NCI-H2107 (cell line): ENCODE measurements at regions not wholly inside any gene's neighbourhood (a gene's known extent, or its start where the extent isn't known, plus 50 kb on each side); places are given as distances from the start of the nearest gene placed in this dataset.

Experiments
- DNase-seq: peaks from one replicate; lab custom pipeline; 2025; lab: John Stamatoyannopoulos, UW

DNA sequence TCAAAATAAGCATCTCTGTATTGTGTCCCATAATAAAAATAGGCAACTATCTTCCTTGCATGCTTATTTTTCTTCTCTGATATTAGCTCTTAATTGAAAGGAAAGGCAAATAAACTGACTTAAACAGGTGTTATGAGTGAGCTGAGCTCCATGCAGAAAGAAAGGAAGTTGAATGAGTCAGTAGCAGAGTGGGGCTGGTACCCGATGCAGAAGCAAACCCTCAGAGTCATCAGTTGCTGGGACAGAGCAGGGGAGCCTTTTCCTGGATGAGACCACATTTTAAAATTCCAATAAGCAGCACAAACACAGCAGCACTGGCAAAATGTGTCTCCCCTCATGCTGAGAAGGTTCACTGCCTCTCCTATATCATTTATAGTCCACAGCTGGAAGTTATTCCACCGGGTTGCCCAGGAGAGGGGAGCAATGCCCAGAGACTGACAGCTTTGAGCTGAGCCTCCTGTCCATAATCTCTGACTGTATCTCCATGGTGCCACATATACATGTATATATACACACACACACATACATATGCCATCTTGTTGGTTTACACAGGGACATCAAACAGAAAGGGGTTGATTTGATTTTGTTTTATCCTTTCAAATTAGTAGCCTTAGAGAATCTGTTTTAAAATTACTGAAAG, 274.3 kb upstream of the PPARGC1A start:
- DNase-seq: no peak

DNA sequence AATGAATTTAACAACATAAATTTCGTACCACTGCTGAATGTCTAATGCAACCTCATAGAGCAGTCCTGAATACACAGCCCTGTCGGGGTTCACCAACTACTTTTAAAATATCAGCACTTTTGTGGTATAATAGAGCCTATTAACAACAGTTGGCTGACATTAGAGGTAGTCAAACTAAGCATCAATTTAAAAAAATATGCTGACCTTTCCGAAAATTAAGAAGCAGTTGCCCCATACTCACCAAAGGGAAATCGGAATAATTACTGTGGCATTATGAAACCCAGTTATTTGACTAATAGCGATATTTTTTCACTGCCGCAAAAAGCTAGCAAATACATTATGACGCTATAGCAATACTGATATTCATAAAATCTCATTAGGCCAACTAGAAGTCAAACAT, 273.5 kb upstream of the PPARGC1A start:
- no peak for DNase-seq

DNA sequence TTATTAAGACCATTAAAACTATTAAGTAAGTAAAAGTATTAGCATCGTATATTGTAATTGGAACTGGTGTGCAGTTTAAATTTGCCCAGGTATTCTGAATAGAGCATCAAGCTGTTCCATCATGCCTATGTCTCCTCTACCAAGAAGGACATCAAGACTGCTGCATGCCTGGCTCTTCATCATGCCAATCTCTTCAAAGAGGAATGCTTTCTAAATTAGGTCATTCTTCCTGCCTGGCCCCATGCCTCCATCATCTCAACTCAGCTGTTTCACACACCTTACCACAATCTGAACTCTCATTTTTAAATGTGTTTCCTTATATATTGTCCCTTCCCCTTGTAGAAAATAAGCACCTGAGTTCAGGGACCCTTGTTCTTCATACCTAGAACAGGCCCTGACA, 270.5 kb upstream of the PPARGC1A start:
- no peak for DNase-seq

DNA sequence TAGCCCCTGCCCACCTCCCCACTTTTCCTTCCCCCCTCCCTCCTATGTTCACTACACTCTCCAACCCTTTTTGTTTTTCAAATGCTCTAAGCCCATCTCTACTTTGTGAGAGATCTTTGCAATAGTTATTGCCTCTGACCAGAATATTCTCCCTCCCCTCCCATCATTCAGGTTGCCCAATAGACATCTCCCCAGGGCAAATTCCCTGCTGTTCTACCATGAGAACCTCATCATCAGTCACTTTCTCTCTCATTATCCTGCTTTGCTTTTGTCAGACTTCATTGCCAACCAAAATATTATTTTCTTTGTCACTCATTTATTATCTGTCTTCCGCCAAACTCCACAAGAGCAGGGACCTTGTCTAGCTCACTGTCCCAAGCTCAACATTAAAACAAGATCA, 268.2 kb upstream of the PPARGC1A start:
- no peak for DNase-seq

DNA sequence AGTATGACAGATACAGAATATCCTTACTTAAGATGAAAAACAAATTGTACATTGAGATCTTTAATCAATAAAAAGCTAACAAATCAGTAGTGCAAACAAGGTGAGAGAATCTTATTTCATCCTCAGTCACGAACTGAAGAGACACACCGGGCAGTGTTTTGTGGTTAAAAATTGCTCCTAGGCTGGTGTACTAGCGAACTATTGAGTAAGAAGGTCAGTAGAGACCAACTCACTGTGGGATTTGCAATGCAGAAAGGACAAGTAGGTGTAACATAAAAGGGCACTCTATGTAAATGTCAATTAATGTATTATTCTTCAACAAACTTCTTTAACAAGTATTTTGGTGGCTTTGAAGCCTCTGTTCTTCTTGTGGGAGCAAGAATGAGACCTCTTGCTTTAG, 260.2 kb upstream of the PPARGC1A start:
- DNase-seq: no peak

DNA sequence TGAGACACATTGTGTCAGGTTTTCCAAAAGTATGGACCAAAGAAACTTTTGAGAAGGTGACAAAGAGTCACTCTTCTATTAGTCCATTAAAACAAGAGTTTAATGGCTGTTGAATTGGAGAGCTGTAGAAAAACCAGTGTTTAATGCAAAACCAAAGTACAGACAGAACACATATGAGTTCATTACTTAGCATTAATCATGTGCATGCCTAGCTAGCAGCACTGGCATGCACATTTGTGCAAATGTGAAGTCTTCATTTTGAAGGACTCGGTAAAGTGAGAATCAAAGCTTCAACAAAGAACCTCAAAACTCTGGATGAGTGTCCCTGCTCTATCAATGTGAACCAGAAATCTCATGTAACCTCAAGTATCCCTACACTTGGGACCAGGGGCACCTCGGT, 256.3 kb upstream of the PPARGC1A start:
- no peak for DNase-seq

DNA sequence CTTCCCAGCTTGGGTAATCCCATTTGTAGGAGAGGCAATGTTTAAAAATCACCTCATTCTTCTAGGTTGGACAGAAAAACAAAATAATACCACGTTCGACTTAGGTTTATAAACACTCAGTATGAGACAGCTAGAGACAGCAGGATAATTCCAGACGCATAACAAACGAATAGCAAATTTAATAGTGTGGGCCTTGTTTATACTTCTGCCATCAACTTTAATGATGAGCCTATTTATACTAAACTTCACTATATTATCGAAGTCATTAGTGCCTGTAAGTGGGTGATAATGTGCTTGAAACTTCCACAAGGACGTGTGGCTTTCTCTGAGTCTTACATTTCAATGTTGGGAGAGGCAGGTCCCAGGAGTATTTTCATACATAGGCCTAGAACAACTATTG, 255.7 kb upstream of the PPARGC1A start:
- DNase-seq: no peak

DNA sequence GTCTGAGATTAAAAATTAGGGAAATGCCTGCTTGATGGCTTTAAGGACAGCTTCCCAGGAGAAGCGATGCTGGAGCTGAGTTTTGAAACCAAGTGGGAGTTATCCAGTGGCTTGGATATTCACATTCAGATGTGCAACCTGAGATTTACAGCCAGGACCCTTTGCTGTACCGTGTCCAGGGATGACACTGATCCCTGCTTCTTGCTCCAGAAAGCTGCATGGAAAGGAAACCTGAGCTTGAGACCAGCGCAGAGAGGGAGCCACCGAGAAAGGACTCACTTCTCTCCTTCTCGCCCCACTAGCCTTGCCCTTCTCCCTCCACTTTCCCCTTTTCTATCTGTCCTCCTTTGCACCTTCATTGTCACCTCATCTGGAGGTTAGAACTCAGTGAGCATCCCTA, 254.5 kb upstream of the PPARGC1A start:
- DNase-seq: no peak

DNA sequence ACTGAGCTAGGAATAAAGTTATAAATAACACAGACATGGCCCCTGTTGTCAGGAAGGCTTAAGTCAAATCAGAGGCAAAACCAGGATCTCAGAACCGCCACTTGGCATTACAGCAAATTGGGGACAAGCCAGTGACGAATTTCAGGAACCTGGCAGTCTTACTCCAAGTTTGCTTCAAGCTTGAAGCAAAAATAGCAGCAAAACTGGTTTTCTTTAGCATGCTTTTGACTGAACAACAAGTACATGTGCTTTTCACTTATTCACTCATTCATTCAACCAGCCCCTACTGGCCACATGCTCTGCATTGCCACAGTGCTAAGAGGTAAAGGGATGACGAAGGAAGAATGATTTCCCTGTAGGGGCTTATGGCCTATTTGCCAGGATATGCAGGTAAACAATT, 253.9 kb upstream of the PPARGC1A start:
- no peak for DNase-seq

DNA sequence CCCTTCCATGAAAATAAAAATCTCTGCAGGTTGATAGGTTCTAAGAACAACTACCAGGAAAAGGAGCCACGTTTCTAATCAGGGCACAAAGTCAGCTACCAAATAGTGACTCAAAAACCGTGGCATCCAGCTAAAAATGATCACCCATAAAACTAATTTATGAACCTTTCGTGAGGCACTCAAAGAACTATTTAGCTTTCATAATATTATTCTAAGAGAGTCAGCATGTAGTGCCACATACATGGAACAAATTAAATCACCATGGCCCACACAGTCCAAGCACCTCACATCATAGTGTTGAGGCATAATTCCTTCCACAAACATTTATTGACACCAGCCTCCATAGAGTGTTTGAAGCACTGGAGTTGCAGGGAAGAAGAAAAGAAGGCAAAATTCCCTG, 252.0 kb upstream of the PPARGC1A start:
- no peak for DNase-seq

DNA sequence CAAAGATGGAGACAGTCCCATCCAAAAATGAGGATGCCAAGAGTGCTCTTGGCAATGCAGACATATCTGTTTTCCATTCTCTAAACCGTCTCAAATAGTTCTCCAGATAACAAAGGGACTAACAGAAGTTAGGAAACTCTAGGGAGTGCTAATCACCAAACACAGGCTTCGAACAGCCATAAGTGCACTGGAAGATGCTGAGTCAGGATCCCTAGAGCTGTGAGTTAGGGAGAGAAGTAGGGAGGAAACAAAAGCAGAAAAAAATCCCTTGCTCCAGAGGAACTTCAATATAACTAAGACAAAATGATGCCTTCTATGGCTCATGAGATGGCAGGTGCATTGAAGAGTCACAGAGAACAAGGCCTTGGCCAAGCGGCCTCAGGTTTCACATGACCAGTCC, 251.0 kb upstream of the PPARGC1A start:
- no peak for DNase-seq

DNA sequence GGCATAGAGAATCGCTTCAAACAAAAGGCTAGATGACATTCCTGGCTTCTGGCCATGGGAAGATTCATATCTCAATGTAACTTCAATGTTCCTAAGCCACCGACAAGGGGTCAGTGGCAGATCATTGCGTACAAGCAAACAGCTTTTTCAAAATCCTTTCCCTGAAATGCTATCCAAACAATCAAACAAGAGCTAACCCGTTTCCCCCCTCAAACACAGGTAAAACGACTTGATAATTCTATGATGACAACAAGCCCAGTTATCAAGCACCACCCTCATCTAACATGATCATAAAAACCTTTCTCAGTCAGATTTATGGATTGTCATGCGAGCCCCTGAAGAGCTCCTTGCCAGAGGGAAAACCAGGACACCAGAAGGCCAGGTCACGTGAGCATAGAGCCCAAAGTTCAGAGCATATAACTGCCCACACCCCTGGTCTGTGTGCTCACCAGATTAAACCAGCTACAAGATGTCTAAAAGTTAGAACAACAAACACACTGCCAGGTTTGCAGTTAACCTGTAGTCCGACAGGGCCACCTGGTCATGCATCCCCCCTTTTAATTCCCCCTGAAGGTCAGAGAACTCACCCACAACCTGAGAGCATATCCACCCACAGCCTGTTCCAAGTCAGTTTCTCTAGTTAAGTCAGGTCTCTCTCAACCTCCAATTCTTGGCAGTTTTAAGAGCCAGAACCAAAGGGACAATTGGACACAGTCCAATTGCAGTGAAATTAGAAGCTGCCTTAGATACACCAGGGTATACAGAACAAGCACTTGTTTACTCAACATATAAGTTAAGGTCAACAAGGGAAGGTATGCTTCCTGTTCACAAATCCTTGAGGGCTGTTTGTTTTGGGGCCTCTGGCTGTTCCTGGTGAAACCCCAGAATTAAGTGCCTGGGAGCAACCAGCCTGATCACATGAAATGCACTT, 248.1 kb upstream of the PPARGC1A start:
- no peak for DNase-seq

DNA sequence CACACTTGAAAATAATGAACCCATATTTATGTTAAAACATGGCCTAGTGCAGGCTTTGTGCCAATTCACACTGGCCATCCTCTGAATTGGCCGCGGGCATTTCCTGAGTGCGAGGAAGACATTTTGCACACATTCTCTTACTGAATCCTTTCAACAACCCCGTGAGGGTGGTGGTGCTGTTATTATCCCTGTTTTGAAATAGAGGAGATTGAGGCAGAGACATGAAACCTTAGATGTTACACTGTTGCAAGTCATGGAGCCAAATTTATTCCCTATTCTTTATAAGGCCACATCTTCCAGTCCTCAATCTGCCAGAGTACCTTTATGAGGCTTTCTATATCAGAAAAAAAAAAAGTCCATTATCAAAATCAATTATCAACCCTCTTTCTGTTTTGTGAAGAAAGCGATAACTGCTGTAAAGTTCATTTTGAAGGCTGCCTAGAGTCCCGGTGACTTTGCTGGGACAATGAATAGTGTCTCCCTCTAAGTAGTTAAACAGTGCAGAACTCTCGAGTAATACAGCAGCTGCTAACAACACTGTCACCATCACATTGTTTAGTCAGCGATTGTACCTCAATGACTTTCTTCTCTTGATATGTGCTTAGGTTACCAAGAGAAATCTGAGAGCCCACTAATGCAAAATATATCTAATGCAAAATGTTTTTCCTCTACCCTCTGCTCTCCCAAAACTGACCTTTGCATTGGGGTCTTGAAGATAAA, 242.3 kb upstream of the PPARGC1A start:
- no peak for DNase-seq

DNA sequence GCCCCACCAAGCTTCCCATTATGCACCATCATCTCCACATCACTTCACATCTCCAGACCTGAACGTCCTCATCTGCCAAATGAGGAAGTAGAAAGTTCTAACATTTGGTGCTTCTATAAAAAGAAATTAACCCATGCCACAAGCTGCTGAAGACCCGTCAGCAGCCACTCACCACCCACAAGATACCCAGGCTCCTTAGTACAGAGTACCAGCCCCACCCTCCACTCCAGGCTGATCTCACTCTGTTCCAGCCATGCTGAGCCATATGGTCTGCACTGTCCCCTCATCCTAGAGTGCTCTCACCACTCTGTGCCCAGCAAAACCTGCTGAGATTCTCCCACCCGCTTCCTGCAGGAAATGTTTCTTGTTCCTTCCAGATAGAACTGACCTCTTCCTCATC, 240.8 kb upstream of the PPARGC1A start:
- no peak for DNase-seq

DNA sequence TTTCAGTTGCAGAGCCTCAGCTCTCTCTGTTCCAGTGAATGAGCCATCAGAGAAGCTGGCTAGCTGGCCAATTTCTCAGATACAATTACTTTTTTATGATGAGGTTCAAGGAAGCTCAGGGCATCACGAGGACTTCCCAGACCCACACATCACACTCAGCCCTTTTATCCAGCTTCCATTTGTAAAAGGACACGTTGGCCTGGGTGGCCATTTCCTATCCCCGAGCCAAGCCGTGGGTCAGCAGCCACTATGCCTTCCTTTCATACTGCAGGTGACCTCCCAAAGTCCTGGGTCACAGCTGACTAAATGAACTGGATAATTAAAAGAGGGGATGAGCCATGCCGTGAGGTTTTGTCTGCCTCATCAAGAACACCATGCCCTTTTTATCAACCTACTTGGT, 236.9 kb upstream of the PPARGC1A start:
- DNase-seq: no peak

DNA sequence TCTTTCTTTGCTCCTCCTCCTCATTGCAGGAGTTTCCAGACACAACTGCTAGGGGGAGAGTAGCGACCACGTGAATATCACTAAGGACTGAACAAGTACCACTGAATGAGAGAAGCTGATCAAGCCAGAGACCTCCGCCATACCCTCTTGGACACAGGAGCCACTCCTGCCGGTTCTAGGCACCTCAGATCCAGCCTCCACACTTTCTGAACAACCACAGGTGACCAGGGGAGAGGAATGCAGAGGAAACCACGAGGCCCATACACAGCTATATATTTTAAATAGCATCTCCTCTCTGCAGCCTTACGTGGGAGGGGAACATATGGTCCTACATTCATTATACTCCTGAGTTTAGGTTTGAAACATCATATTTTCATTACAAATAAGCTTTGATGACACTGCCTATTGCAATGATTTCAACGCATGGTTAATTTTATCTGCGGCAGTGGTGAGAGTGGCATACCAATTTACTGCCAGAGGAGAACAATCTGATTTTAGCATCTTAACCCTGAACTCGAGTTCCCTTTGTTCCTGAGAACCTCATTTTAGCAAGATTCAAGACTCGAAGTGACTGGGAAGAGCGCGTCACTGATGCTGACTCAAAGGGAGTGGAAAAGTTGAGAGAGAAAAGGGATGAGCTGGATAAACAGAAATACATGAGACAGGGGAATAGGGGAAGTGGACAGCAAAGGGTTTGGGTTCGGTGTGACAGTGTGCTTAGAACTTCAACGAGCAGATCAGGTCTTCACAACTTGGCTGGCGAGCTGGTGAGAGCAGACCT, 231.7 kb upstream of the PPARGC1A start:
- no peak for DNase-seq

DNA sequence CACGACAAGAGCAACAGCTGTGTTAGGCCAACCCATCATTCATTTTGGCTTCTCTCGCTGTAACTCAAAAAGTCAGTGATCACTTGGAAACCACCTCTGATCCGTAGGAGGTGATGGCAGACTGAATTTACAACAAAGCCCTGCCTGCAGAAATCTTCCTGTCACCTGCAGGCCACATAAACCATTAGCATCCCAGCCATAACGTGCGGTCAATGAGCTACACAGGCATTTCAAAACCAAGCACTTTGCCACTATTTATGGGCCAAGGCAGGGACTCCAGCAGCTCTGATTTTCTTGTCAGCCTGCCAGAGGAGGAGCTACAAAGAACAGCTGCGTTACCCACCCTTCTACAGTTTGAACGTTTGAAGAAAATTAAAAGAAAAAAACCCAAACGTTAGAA, 228.1 kb upstream of the PPARGC1A start:
- no peak for DNase-seq

DNA sequence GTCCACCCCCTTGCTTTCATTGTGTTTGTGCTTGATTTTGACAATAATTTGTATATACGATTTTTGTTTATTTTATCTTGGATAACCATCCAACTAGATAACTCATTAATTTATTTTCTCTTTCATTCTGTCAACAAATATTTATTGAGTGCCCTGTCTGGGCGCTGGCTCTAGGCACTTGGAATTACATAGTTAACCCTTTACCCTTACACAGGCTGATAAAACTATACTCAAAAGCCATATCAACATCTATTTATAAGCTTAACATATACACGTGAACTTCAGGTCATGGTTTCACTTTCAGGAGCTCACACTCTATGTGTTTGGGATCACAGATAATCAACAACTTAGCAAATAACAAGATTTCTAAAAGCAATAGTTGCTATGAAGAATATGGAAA, 226.3 kb upstream of the PPARGC1A start:
- no peak for DNase-seq

DNA sequence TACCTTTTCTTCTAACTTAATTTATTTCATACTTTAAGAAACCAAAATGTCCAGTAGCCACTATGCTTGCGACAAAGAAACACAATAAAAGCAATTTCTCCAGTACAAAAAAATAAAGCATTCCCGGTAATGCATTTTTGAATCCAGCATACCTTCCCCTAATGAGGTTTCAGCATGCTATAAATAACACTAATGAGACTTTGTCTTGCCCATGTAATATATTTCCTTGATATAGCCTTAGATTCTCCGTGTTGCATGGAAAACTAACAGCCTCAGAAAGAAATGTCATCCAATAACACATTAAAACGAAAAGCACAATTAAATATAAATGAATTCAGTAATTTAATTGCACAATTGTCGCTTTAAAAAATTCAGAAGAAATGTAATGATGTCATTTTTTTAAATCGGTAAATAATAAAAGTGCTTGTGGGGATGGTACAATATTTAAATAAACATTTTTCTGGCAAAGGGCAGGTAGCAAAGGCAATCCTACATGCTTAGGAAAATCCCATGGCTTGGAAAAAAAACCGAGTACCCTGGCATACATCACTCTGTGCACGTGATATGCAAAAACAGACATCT, 225.2 kb upstream of the PPARGC1A start:
- no peak for DNase-seq

DNA sequence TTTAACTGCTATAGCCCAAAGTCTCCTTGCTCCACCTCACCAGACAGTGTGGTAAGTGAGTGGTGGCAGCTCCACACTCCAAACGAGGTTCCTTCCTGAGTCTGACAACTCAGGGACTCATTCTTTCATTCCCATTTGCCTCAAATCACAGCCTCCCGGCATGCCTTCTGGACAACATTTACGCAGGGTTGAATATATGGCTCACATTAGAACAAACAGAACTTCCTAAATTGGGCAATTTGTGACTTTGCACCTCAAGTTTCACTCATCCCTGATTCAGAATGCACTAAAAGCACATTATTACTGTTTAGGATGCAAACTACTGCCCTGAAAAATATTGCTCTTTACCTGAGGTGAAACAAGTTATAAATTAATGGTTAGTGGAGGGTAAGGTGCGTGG, 224.6 kb upstream of the PPARGC1A start:
- no peak for DNase-seq

DNA sequence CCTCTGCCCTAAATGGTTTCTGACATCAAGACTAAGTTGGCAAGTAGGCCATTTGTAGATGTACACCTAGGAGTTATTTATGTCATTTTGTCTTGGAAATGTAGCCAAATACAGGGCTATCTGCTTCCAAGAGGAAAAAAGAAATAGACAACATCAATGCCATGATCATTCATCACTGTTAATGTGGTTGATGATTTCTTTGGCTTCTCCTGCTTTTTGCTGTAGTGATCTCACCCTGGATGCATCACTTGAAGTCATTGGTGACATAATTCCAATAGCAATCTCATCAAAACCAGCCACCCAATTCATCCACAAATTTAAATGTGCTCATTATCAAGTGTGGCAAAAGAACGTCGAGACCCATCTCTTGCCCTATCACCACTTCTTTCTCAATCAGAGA, 222.6 kb upstream of the PPARGC1A start:
- no peak for DNase-seq

DNA sequence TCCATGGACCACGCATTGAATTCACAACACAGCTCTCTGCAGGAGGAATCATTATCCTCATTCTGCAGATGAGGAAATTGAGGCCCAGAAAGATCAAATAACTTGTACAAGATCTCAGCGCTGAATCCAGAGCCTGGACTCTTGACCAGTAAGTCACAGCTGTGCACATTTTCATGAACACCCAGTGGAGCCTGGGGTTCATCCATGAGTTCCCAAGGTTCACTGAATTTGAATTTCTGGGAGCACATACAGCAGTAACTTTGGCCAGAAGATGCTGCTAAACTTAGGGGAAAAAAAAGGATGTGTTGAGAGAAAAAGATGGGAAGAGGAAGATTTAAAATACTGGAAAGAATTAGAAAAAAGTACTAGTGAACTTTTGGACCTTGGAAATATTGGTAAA, 218.7 kb upstream of the PPARGC1A start:
- DNase-seq: no peak
